ENCODE measurements at regions not wholly inside any gene's neighbourhood (a gene's known extent, or its start where the extent isn't known, plus 50 kb on each side); places are given as distances from the start of the nearest gene placed in this dataset.

GRCh38 chr3:87795701-87796100, 263.1 kb downstream of the CGGBP1 start:
- no peak overlapping the region for H3K4me3 ChIP-seq (ENCODE audit: low read length)
- no peak overlapping the region for H3K9ac ChIP-seq (ENCODE audit: low read length)
- no peak overlapping the region for H3K4me2 ChIP-seq (ENCODE audit: low read length)
- H2BK15ac ChIP-seq (replicated peaks; ENCODE audit: low read depth) = no peak overlapping the region
- no peaks in the 10 kb centered on the region for H3K27me3 ChIP-seq (ENCODE audit: insufficient read depth, low read length, poor library complexity)
- H3K23ac ChIP-seq (ENCODE audit: low read length) = no peak overlapping the region
- no CpG with 5 or more reads among the region's 1 CpG for WGBS (ENCODE audit: extremely low coverage, insufficient coverage, low lambda C conversion rate)
- no peak overlapping the region for H2AK5ac ChIP-seq (ENCODE audit: low read length)
- no peak overlapping the region for H3K4ac ChIP-seq (ENCODE audit: low read depth, low read length)
- H2BK120ac ChIP-seq (ENCODE audit: low read depth, low read length) = no peak overlapping the region
- no peak overlapping the region for H4K5ac ChIP-seq (ENCODE audit: low read length)
- no peak overlapping the region for H3K18ac ChIP-seq (ENCODE audit: low read length)
- H3K79me1 ChIP-seq (ENCODE audit: low read length) = no peaks in the 10 kb centered on the region
- DNase-seq = no peak
- no peaks in the 10 kb centered on the region for H3K36me3 ChIP-seq (ENCODE audit: control insufficient read depth, insufficient read depth, low read length)
- no peak overlapping the region for H2BK5ac ChIP-seq (ENCODE audit: low read length)
- no peaks in the 10 kb centered on the region for H3K79me2 ChIP-seq (ENCODE audit: control insufficient read depth, insufficient read depth, low read length)
- no peak overlapping the region for H3K27ac ChIP-seq (ENCODE audit: low read depth, low read length)
- no peaks in the 10 kb centered on the region for H3K4me1 ChIP-seq (ENCODE audit: control insufficient read depth, low read depth, low read length)
- no peak overlapping the region for H4K8ac ChIP-seq (ENCODE audit: low read depth, low read length)
- no peak overlapping the region for H3K56ac ChIP-seq (ENCODE audit: low read length)

GRCh38 chr3:87793337-87793877, 265.4 kb downstream of the CGGBP1 start:
- peak overlapping the region; percentile 32 for H3K9ac ChIP-seq (ENCODE audit: low read length)
- no peak overlapping the region for H3K18ac ChIP-seq (ENCODE audit: low read length)
- H2BK15ac ChIP-seq (replicated peaks; ENCODE audit: low read depth) = no peak overlapping the region
- H2BK120ac ChIP-seq (ENCODE audit: low read depth, low read length) = no peak overlapping the region
- no peak overlapping the region for H3K27ac ChIP-seq (ENCODE audit: low read depth, low read length)
- no peak overlapping the region for H2BK5ac ChIP-seq (ENCODE audit: low read length)
- WGBS (ENCODE audit: extremely low coverage, insufficient coverage, low lambda C conversion rate) = no CpG with 5 or more reads among the region's 17 CpGs
- no peaks in the 10 kb centered on the region for H3K79me2 ChIP-seq (ENCODE audit: control insufficient read depth, insufficient read depth, low read length)
- no peak overlapping the region for H4K8ac ChIP-seq (ENCODE audit: low read depth, low read length)
- no peak for DNase-seq
- no peak overlapping the region for H3K23ac ChIP-seq (ENCODE audit: low read length)
- no peak overlapping the region for H3K4ac ChIP-seq (ENCODE audit: low read depth, low read length)
- H3K4me1 ChIP-seq (ENCODE audit: control insufficient read depth, low read depth, low read length) = no peaks in the 10 kb centered on the region
- H3K4me2 ChIP-seq (ENCODE audit: low read length) = peak overlapping the region; percentile 79
- H3K36me3 ChIP-seq (ENCODE audit: control insufficient read depth, insufficient read depth, low read length) = no peaks in the 10 kb centered on the region
- H3K27me3 ChIP-seq (ENCODE audit: insufficient read depth, low read length, poor library complexity) = no peaks in the 10 kb centered on the region
- no peak overlapping the region for H2AK5ac ChIP-seq (ENCODE audit: low read length)
- H3K79me1 ChIP-seq (ENCODE audit: low read length) = no peaks in the 10 kb centered on the region
- peak overlapping the region; percentile 60 for H3K4me3 ChIP-seq (ENCODE audit: low read length)
- H4K5ac ChIP-seq (ENCODE audit: low read length) = no peak overlapping the region
- H3K56ac ChIP-seq (ENCODE audit: low read length) = peak overlapping the region; percentile 87

DNA sequence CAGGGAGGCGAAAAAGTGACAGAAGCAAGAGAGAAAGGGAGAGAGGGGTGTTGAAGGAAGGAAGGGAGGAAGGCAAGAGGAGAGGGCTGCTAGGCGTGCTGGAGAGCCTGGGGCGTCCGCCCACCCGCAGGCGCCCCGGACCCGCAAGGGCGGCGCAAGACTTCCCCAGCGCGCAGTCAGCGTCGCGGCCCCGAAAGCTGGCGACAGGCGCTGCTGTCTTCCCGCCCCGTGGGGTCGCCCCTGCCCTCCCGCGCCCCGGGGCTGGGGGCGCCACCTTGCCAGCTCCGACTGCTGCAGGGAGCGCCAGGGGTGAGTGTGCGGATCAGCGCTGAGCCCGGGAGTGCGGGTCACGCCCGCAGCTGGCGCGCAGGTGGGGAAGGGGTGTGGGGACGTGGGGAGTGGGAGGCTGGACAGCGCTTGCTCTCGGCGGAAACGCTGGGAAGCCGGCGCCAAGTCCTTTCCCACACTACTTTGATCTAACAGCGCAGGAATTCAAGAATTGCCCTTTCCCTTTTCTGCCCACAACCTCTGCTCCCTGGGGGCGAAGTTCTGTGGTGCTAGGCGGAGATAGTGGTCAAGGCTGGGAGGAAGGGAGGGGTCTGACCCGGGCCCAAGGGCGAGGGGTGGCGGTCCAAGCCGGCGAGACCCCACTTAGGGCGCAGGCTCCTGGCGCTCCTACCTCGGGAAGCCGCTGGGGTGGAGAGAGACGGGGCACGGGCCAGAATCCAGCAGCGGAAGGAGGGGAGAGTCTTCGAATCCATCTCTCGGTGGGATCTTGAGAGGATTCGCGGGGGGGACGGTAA, 266.1 kb downstream of the CGGBP1 start, which contains the start of gene HTR1F:
HTR1F (plus strand) TSS at position 173 of the 803 bp plus-strand sequence.
- no peaks in the 10 kb centered on the region for H3K79me1 ChIP-seq (ENCODE audit: low read length)
- no peaks in the 10 kb centered on the region for H3K4me1 ChIP-seq (ENCODE audit: control insufficient read depth, low read depth, low read length)
- no peak within 1 kb of the TSS for H2AK5ac ChIP-seq (ENCODE audit: low read length)
- H3K27me3 ChIP-seq (ENCODE audit: insufficient read depth, low read length, poor library complexity) = no peaks in the 10 kb centered on the region
- peak within 1 kb of the TSS; percentile 79 for H3K4me2 ChIP-seq (ENCODE audit: low read length)
- no peak within 1 kb of the TSS for H2BK5ac ChIP-seq (ENCODE audit: low read length)
- H3K27ac ChIP-seq (ENCODE audit: low read depth, low read length) = no peak within 1 kb of the TSS
- H4K5ac ChIP-seq (ENCODE audit: low read length) = no peak within 1 kb of the TSS
- peak within 1 kb of the TSS; percentile 5 for H3K18ac ChIP-seq (ENCODE audit: low read length)
- WGBS (ENCODE audit: extremely low coverage, insufficient coverage, low lambda C conversion rate) = no CpG with 5 or more reads among the region's 62 CpGs
- H2BK120ac ChIP-seq (ENCODE audit: low read depth, low read length) = no peak within 1 kb of the TSS
- peak within 1 kb of the TSS; percentile 32 for H3K9ac ChIP-seq (ENCODE audit: low read length)
- H2BK15ac ChIP-seq (replicated peaks; ENCODE audit: low read depth) = no peak within 1 kb of the TSS
- no peak within 1 kb of the TSS for H3K4ac ChIP-seq (ENCODE audit: low read depth, low read length)
- no peak within 1 kb of the TSS for H4K8ac ChIP-seq (ENCODE audit: low read depth, low read length)
- H3K36me3 ChIP-seq (ENCODE audit: control insufficient read depth, insufficient read depth, low read length) = no peaks in the 10 kb centered on the region
- H3K79me2 ChIP-seq (ENCODE audit: control insufficient read depth, insufficient read depth, low read length) = no peaks in the 10 kb centered on the region
- H3K23ac ChIP-seq (ENCODE audit: low read length) = no peak within 1 kb of the TSS
- H3K56ac ChIP-seq (ENCODE audit: low read length) = peak within 1 kb of the TSS; percentile 87
- peak within 1 kb of the TSS; percentile 60 for H3K4me3 ChIP-seq (ENCODE audit: low read length)
- peak; percentile 70 for DNase-seq

DNA sequence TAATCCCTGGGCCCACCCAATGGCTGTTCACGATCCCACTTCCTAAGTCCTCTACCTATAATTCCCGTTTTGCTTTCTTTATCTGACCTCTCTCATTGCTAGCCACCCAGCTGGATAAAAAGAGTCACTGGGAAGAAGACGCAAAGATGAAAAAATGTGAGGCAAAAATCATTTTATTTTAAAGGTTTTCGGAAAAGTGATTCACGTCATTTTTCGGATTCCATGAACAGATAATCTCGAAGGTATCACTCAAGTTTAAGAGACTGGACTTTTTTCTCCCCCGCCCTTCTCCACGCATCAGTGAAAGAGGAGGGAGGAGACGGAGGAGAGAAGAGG, 266.6 kb downstream of the CGGBP1 start:
- no peak overlapping the region for H2AK5ac ChIP-seq (ENCODE audit: low read length)
- H3K79me1 ChIP-seq (ENCODE audit: low read length) = no peaks in the 10 kb centered on the region
- no peak overlapping the region for H3K27ac ChIP-seq (ENCODE audit: low read depth, low read length)
- H3K4me3 ChIP-seq (ENCODE audit: low read length) = peak overlapping the region; percentile 60
- no peak overlapping the region for H2BK15ac ChIP-seq (replicated peaks; ENCODE audit: low read depth)
- no peak overlapping the region for H4K5ac ChIP-seq (ENCODE audit: low read length)
- peak overlapping the region; percentile 79 for H3K4me2 ChIP-seq (ENCODE audit: low read length)
- peak overlapping the region; percentile 32 for H3K9ac ChIP-seq (ENCODE audit: low read length)
- no peak for DNase-seq
- H3K27me3 ChIP-seq (ENCODE audit: insufficient read depth, low read length, poor library complexity) = no peaks in the 10 kb centered on the region
- H3K36me3 ChIP-seq (ENCODE audit: control insufficient read depth, insufficient read depth, low read length) = no peaks in the 10 kb centered on the region
- H3K4ac ChIP-seq (ENCODE audit: low read depth, low read length) = no peak overlapping the region
- H2BK5ac ChIP-seq (ENCODE audit: low read length) = no peak overlapping the region
- no peak overlapping the region for H2BK120ac ChIP-seq (ENCODE audit: low read depth, low read length)
- H3K23ac ChIP-seq (ENCODE audit: low read length) = no peak overlapping the region
- no peaks in the 10 kb centered on the region for H3K79me2 ChIP-seq (ENCODE audit: control insufficient read depth, insufficient read depth, low read length)
- no CpG with 5 or more reads among the region's 10 CpGs for WGBS (ENCODE audit: extremely low coverage, insufficient coverage, low lambda C conversion rate)
- H4K8ac ChIP-seq (ENCODE audit: low read depth, low read length) = no peak overlapping the region
- H3K18ac ChIP-seq (ENCODE audit: low read length) = no peak overlapping the region
- H3K56ac ChIP-seq (ENCODE audit: low read length) = peak overlapping the region; percentile 87
- H3K4me1 ChIP-seq (ENCODE audit: control insufficient read depth, low read depth, low read length) = no peaks in the 10 kb centered on the region

DNA sequence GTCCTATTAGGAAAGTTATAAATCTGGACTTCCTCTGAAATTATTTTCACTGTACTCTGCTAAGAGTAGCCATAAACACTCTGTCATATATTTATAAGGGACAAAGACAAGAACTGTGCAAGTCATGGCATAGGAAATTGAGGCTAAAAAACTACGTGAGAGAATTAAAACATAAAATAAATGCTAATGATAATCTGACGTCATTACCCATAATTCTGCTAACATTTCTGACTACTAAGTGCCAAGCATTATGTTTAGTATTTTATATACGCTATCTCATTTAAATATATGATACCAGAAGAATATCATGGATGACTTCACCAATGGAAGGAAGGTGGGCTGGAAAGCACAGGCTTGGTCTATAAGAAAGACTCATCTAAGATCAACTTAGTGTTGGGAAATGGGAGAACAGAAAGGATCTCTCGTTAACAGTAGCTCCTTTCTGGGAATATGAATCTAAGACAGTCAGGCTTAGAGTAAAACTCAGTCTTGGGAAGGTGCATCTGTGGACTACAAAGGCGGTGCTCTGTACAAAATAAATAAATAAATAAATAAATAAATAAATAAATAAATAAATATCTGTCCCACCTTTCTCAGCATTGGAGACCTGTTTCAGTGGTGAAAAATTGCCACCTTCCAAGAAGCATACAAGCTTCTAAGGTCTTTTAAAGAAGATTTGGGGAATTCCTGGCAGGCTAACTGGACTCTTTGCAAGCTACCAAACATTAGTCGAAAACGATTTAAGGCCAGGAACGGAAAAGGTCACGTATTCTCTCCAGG, 267.4 kb downstream of the CGGBP1 start:
- H3K4me3 ChIP-seq (ENCODE audit: low read length) = no peak overlapping the region
- WGBS (ENCODE audit: extremely low coverage, insufficient coverage, low lambda C conversion rate) = no CpG with 5 or more reads among the region's 9 CpGs
- H2BK5ac ChIP-seq (ENCODE audit: low read length) = no peak overlapping the region
- no peaks in the 10 kb centered on the region for H3K79me2 ChIP-seq (ENCODE audit: control insufficient read depth, insufficient read depth, low read length)
- no peak overlapping the region for H3K18ac ChIP-seq (ENCODE audit: low read length)
- H3K27ac ChIP-seq (ENCODE audit: low read depth, low read length) = no peak overlapping the region
- H3K56ac ChIP-seq (ENCODE audit: low read length) = no peak overlapping the region
- no peaks in the 10 kb centered on the region for H3K79me1 ChIP-seq (ENCODE audit: low read length)
- no peak overlapping the region for H3K9ac ChIP-seq (ENCODE audit: low read length)
- H2BK120ac ChIP-seq (ENCODE audit: low read depth, low read length) = no peak overlapping the region
- H3K27me3 ChIP-seq (ENCODE audit: insufficient read depth, low read length, poor library complexity) = no peaks in the 10 kb centered on the region
- H2AK5ac ChIP-seq (ENCODE audit: low read length) = no peak overlapping the region
- H3K4me1 ChIP-seq (ENCODE audit: control insufficient read depth, low read depth, low read length) = no peaks in the 10 kb centered on the region
- no peak overlapping the region for H3K23ac ChIP-seq (ENCODE audit: low read length)
- no peak overlapping the region for H4K5ac ChIP-seq (ENCODE audit: low read length)
- no peak overlapping the region for H2BK15ac ChIP-seq (replicated peaks; ENCODE audit: low read depth)
- no peaks in the 10 kb centered on the region for H3K36me3 ChIP-seq (ENCODE audit: control insufficient read depth, insufficient read depth, low read length)
- H3K4me2 ChIP-seq (ENCODE audit: low read length) = no peak overlapping the region
- DNase-seq = no peak
- no peak overlapping the region for H3K4ac ChIP-seq (ENCODE audit: low read depth, low read length)
- H4K8ac ChIP-seq (ENCODE audit: low read depth, low read length) = no peak overlapping the region
